Adrenal gland (tissue), 5 donors: ENCODE measurements at regions not wholly inside any gene's neighbourhood (a gene's known extent, or its start where the extent isn't known, plus 50 kb on each side); places are given as distances from the start of the nearest gene placed in this dataset.

Experiments
- CTCF ChIP-seq, 6 experiments: fragments of 450-650 bp in 4 of 6; fragments of 200-600 bp in 2 of 6; sonication (generic) in 1 of 6; IDR thresholded peaks; 1 replicate in 5 of 6; 2 replicates in 1 of 6; pipeline versions ENCODE4 v1.5.1 to v1.8.0; 2016 to 2021; ENCODE audit warnings: antibody characterized with exemption in 6 of 6, mild to moderate bottlenecking in 2 of 6, moderate library complexity in 1 of 6
- POLR2A ChIP-seq, 2 donors: fragments of 450-650 bp; IDR thresholded peaks; one replicate each; pipeline ENCODE4 v1.6.1; 2017; ENCODE audit warnings: antibody characterized with exemption in 2 of 2, mild to moderate bottlenecking in 2 of 2, moderate library complexity in 1 of 2
- donor health status: DM: no; HTN: no; CAD: no.

- TF ChIP-seq CTCF (IDR thresholded peaks at IDR 0.05) (no peak), POLR2A (IDR thresholded peaks at IDR 0.05) (no peak)
Observed at GRCh38 chr1:103187673-103188072, 79.4 kb upstream of the COL11A1 start.
